Endothelial cell of umbilical vein (primary cell): ENCODE measurements at regions not wholly inside any gene's neighbourhood (a gene's known extent, or its start where the extent isn't known, plus 50 kb on each side); places are given as distances from the start of the nearest gene placed in this dataset.

Experiments used
- BruUV-seq: library from RNA; stranded (reverse); fragments of 400-500 nt; replicated peaks from 2 replicates; lab custom pipeline; 2021; lab: Mats Ljungman, UMichigan
- CTCF ChIA-PET: fragments of 300-600, 350-600 bp; sonication (Branson Sonifier 250); formaldehyde crosslinking; loops from one replicate; lab custom pipeline; 2021; ENCODE audit warnings: antibody characterized with exemption, inconsistent platforms; lab: Charles Lee
- POLR2A ChIA-PET: fragments of 300-600, 350-600 bp; sonication (Branson Sonifier 250); formaldehyde crosslinking; loops from one replicate; lab custom pipeline; 2021; ENCODE audit warnings: antibody characterized with exemption, inconsistent platforms; lab: Charles Lee
- DNase-seq: peaks from one replicate; pipeline ENCODE4 v3.0.0-alpha.2; 2011; ENCODE audit warnings: low read depth, low spot score
- FAIRE-seq: peaks from 2 replicates; lab custom pipeline; 2011; peaks lifted over from hg19 to GRCh38; lab: Jason Lieb, UNC
- H2AFZ ChIP-seq: 2 replicates; pipeline ENCODE4 v1.6.0; 2012; ENCODE audit warnings: low read depth, low read length, control low read depth, inconsistent platforms
- H3K27ac ChIP-seq: 2 replicates; pipeline ENCODE4 v1.5.1; 2011; ENCODE audit warnings: low read depth, mild to moderate bottlenecking, control low read depth, low read length, moderate library complexity; ENCODE audit not compliant: insufficient read depth
- H3K27me3 ChIP-seq, 2 experiments: 2 replicates each; pipeline versions ENCODE4 v1.6.0 to v1.6.1; 2011; ENCODE audit warnings: low read length in 2 of 2, mixed read lengths in 1 of 2; ENCODE audit not compliant: control insufficient read depth in 2 of 2, insufficient read depth in 2 of 2
- H3K36me3 ChIP-seq, 2 experiments: 2 replicates in 1 of 2; 3 replicates in 1 of 2; pipeline ENCODE4 v1.5.1; 2011; ENCODE audit warnings: low read length in 2 of 2, mild to moderate bottlenecking in 1 of 2, moderate library complexity in 1 of 2; ENCODE audit not compliant: control insufficient read depth in 2 of 2, insufficient read depth in 2 of 2; ENCODE audit errors: extremely low read depth in 1 of 2
- H3K4me1 ChIP-seq: 3 replicates; pipeline ENCODE4 v1.5.1; 2011; ENCODE audit warnings: mild to moderate bottlenecking, low read length; ENCODE audit not compliant: control insufficient read depth, insufficient read depth; ENCODE audit errors: extremely low read depth
- H3K4me2 ChIP-seq: 2 replicates; pipeline ENCODE4 v1.6.1; 2011; ENCODE audit warnings: low read length, control low read depth, mixed read lengths; ENCODE audit not compliant: insufficient read depth
- H3K4me3 ChIP-seq, 3 experiments: fragments of 200-600 bp in 1 of 3; sonication (generic), shearing (Covaris generic) in 1 of 3; replicated peaks in 1 of 3; 2 replicates each; pipeline ENCODE4 v1.5.1; 2011 to 2016; ENCODE audit warnings: control low read depth in 3 of 3, low read length in 3 of 3, mild to moderate bottlenecking in 2 of 3, inconsistent platforms in 1 of 3, low read depth in 1 of 3, moderate library complexity in 1 of 3; ENCODE audit not compliant: insufficient read depth in 1 of 3
- H3K79me2 ChIP-seq: 2 replicates; pipeline ENCODE4 v1.6.0; 2012; ENCODE audit warnings: low read length, inconsistent platforms; ENCODE audit not compliant: control insufficient read depth, insufficient read depth
- H3K9ac ChIP-seq: replicated peaks from 2 replicates; pipeline ENCODE3; 2011; ENCODE audit warnings: low read length, control low read depth; ENCODE audit not compliant: insufficient read depth; ENCODE audit errors: extremely low read depth
- H3K9me1 ChIP-seq: replicated peaks from 3 replicates; pipeline ENCODE4 v1.6.0; 2011; ENCODE audit warnings: mild to moderate bottlenecking, low read length; ENCODE audit not compliant: control insufficient read depth, insufficient read depth; ENCODE audit errors: extremely low read depth
- H3K9me3 ChIP-seq: replicated peaks from 2 replicates; pipeline ENCODE4 v1.5.1; 2012; ENCODE audit warnings: low read length, inconsistent platforms; ENCODE audit not compliant: control insufficient read depth, insufficient read depth
- H4K20me1 ChIP-seq: replicated peaks from 2 replicates; pipeline ENCODE3; 2011; ENCODE audit warnings: mild to moderate bottlenecking, low read length; ENCODE audit not compliant: control insufficient read depth, insufficient read depth; ENCODE audit errors: extremely low read depth
- EZH2 ChIP-seq: IDR thresholded peaks from 2 replicates; pipeline ENCODE4 v1.6.1; 2012; ENCODE audit warnings: borderline replicate concordance, low read depth, mild to moderate bottlenecking, moderate library complexity, low read length, inconsistent platforms; ENCODE audit not compliant: severe bottlenecking
- FOS ChIP-seq: IDR thresholded peaks from 2 replicates; pipeline ENCODE4 v1.6.1; 2011; ENCODE audit warnings: mild to moderate bottlenecking, low read length, moderate library complexity, borderline replicate concordance; ENCODE audit not compliant: insufficient read depth
- GATA2 ChIP-seq: IDR thresholded peaks from 2 replicates; pipeline ENCODE4 v1.7.0; 2011; ENCODE audit warnings: low read depth, mild to moderate bottlenecking, moderate library complexity, mixed read lengths, low read length; ENCODE audit not compliant: insufficient read length, insufficient read depth
- JUN ChIP-seq: IDR thresholded peaks from 2 replicates; pipeline ENCODE4 v1.6.1; 2011; ENCODE audit warnings: borderline replicate concordance, low read depth; ENCODE audit not compliant: insufficient read length, insufficient read depth
- MYC ChIP-seq: IDR thresholded peaks from one replicate; pipeline ENCODE4 v1.6.1; 2011; ENCODE audit warnings: mild to moderate bottlenecking, low read depth, low read length
- POLR2A ChIP-seq: IDR thresholded peaks from 2 replicates; pipeline ENCODE4 v1.6.1; 2012; ENCODE audit warnings: low read depth, mild to moderate bottlenecking, control low read depth, low read length
- POLR2AphosphoS5 ChIP-seq: IDR thresholded peaks from 2 replicates; pipeline ENCODE4 v1.6.1; 2012; ENCODE audit warnings: low read depth, mild to moderate bottlenecking, control low read depth, low read length, moderate library complexity; ENCODE audit not compliant: insufficient read depth
- dilution Hi-C: fragments of 300-500 bp; cut with MboI; formaldehyde crosslinking; loops from one replicate; pipeline ENCODE4 v1.15.0; 2019; ENCODE audit warnings: low sequenced_read_pairs; ENCODE audit not compliant: extremely low pct_ligation_motif_present
- intact Hi-C: fragments of 100-400 bp; cut with micrococcal nuclease; formaldehyde crosslinking; loops from one replicate; pipeline ENCODE4 v1.10.0; 2022
- TF ChIP-seq, protein P1 (sequence below): IDR thresholded peaks from 2 replicates; pipeline ENCODE4 v1.6.1; 2011; ENCODE audit not compliant: insufficient read depth, insufficient read length
- TF ChIP-seq, protein P2 (sequence below), 2 donors: IDR thresholded peaks; 1 replicate in 1 of 2; 2 replicates in 1 of 2; pipeline ENCODE4 v1.5.1; 2011; ENCODE audit warnings: low read length in 2 of 2, mild to moderate bottlenecking in 2 of 2, moderate library complexity in 2 of 2, control low read depth in 1 of 2, inconsistent platforms in 1 of 2, low read depth in 1 of 2; ENCODE audit not compliant: insufficient read depth in 1 of 2; ENCODE audit errors: extremely low read depth in 1 of 2

DNA sequence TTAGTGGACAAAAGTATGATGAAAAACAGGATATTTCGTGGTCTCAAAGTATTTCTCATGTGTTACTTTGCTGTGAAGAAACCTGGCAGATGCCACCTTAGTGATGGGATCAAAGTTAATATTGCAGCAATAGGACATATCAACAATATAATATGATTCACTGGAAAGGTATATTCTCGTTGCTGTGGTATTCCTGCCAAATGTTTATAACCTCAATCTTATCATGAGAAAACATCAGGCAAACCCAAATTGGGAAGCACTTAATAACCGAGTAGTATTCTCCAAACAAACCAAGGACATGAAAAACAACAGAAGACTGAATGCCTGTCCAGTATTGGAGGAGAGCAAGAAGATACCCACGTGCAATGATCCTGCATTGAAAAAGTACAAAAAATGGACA, 302.6 kb upstream of the MC4R start:
- BruUV-seq, result no TSS peak
- no peak for FAIRE-seq

DNA sequence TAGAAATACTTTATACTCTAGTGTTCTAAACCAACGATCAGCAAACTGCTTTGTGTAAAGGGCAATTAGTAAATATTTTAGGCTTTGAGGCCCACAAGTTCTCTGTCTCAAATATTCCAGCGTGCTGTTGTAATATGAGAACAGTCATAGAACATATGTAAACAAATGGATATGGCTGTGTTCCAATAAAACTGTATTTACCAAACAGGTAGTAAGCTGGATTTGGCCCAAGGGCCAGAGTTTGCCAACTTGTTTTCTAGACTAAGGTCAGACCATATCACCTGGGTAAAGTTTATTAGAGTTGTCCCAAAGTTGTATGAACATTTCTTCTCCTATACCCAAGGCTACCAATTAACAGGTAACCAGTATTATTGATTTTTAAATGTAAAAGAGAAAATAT, 303.2 kb upstream of the MC4R start:
- CTCF ChIA-PET, result interaction anchor here (0.8 kb wide), 1 partner anchor 825 kb away, joined by 3 read pairs; no protein-coding TSS in a partner anchor
- dilution Hi-C loops, result no loop called here
- no TSS peak for BruUV-seq

More for the DNA sequence above, 302.6 kb upstream of the MC4R start:
- H3K9ac ChIP-seq, result no peak overlapping the region
- no peak overlapping the region for H3K4me2 ChIP-seq
- no peaks in the 10 kb centered on the region for H3K36me3 ChIP-seq
- intact Hi-C loops (no loop called here), dilution Hi-C loops (no loop called here)
- CTCF ChIA-PET, result interaction anchor here (0.8 kb wide), 1 partner anchor 826 kb away, joined by 3 read pairs; no protein-coding TSS in a partner anchor
- no peak overlapping the region for H3K4me3 ChIP-seq
- no peaks in the 10 kb centered on the region for H4K20me1 ChIP-seq
- no peak for DNase-seq
- H3K27ac ChIP-seq, result no peak overlapping the region
- POLR2A ChIA-PET, result no interaction called here
- no peaks in the 10 kb centered on the region for H3K4me1 ChIP-seq
- no peaks in the 10 kb centered on the region for H3K9me1 ChIP-seq
- H2AFZ ChIP-seq, result no peak overlapping the region
- peaks cover 1 to 8% of the 10 kb centered on the region in 2 experiments for H3K27me3 ChIP-seq
- no peak for TF ChIP-seq GATA2
- H3K9me3 ChIP-seq, result no peaks in the 10 kb centered on the region
- H3K79me2 ChIP-seq, result no peaks in the 10 kb centered on the region

More for the DNA sequence above, 303.2 kb upstream of the MC4R start:
- Histone ChIP-seq H3K9me1 (no peaks in the 10 kb centered on the region), H3K27me3 (peaks cover 1 to 8% of the 10 kb centered on the region in 2 experiments), H3K4me2 (no peak overlapping the region), H3K9me3 (no peaks in the 10 kb centered on the region), H3K36me3 (no peaks in the 10 kb centered on the region), H3K4me3 (no peak overlapping the region), H3K27ac (no peak overlapping the region), H4K20me1 (no peaks in the 10 kb centered on the region), H3K79me2 (no peaks in the 10 kb centered on the region), H3K4me1 (no peaks in the 10 kb centered on the region), H2AFZ (no peak overlapping the region), H3K9ac (no peak overlapping the region)
- TF ChIP-seq POLR2AphosphoS5, result no peak
- TF ChIP-seq, protein P1, sequence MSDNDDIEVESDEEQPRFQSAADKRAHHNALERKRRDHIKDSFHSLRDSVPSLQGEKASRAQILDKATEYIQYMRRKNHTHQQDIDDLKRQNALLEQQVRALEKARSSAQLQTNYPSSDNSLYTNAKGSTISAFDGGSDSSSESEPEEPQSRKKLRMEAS, result no peak
- no peak for TF ChIP-seq FOS
- no peak for TF ChIP-seq POLR2A
- TF ChIP-seq JUN, result no peak
- no peak for TF ChIP-seq GATA2
- no peak for TF ChIP-seq MYC
- TF ChIP-seq, protein P2, sequence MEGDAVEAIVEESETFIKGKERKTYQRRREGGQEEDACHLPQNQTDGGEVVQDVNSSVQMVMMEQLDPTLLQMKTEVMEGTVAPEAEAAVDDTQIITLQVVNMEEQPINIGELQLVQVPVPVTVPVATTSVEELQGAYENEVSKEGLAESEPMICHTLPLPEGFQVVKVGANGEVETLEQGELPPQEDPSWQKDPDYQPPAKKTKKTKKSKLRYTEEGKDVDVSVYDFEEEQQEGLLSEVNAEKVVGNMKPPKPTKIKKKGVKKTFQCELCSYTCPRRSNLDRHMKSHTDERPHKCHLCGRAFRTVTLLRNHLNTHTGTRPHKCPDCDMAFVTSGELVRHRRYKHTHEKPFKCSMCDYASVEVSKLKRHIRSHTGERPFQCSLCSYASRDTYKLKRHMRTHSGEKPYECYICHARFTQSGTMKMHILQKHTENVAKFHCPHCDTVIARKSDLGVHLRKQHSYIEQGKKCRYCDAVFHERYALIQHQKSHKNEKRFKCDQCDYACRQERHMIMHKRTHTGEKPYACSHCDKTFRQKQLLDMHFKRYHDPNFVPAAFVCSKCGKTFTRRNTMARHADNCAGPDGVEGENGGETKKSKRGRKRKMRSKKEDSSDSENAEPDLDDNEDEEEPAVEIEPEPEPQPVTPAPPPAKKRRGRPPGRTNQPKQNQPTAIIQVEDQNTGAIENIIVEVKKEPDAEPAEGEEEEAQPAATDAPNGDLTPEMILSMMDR (IDR thresholded peaks at IDR 0.05; ENCODE audit: extremely low read depth in 1 of 2, insufficient read depth in 1 of 2, low read depth in 1 of 2, low read length in 2 of 2), result no peak
- no peak for TF ChIP-seq EZH2
- FAIRE-seq (no peak), DNase-seq (no peak)
- intact Hi-C loops, result no loop called here
- POLR2A ChIA-PET, result no interaction called here
